ENCODE measurements at regions not wholly inside any gene's neighbourhood (a gene's known extent, or its start where the extent isn't known, plus 50 kb on each side); places are given as distances from the start of the nearest gene placed in this dataset.
"Not testable (repeated sequence)": the region's sequence is repeated elsewhere in the genome, so short reads cannot be mapped to it uniquely, and the experiment has no call there.

- in situ Hi-C loops (cut with MboI; ENCODE audit: low sequenced_read_pairs) = no loop called here
These were observed 310.1 kb upstream of the DIO3 start for GRCh38 chr14:101250948-101251811.

- in situ Hi-C loops (cut with MboI; ENCODE audit: low sequenced_read_pairs) = no loop called here
These were observed 309.4 kb upstream of the DIO3 start for GRCh38 chr14:101251812-101252442.

- in situ Hi-C loops (cut with MboI; ENCODE audit: low sequenced_read_pairs) = no loop called here
These were observed 308.7 kb upstream of the DIO3 start for GRCh38 chr14:101252443-101253214.

DNA sequence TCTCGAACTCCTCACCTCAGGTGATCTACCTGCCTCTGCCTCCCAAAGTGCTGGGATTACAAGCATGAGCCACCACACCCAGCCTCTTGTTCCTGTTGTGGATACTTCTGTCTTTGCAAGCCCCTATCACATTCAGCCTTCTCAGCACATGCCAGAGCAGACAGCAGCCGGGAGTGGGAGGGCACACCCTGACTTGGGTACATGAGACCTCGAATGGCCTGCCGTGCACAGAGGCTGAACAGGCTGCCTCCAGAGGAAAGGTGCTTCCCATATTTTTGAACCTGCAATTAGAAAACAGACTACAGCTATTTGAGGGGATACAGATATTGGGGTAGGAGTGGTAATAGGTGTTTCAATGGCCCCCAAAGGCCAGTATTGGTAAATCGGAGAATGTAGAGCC, 307.3 kb upstream of the DIO3 start:
- in situ Hi-C loops (cut with MboI; ENCODE audit: low sequenced_read_pairs) = no loop called here

DNA sequence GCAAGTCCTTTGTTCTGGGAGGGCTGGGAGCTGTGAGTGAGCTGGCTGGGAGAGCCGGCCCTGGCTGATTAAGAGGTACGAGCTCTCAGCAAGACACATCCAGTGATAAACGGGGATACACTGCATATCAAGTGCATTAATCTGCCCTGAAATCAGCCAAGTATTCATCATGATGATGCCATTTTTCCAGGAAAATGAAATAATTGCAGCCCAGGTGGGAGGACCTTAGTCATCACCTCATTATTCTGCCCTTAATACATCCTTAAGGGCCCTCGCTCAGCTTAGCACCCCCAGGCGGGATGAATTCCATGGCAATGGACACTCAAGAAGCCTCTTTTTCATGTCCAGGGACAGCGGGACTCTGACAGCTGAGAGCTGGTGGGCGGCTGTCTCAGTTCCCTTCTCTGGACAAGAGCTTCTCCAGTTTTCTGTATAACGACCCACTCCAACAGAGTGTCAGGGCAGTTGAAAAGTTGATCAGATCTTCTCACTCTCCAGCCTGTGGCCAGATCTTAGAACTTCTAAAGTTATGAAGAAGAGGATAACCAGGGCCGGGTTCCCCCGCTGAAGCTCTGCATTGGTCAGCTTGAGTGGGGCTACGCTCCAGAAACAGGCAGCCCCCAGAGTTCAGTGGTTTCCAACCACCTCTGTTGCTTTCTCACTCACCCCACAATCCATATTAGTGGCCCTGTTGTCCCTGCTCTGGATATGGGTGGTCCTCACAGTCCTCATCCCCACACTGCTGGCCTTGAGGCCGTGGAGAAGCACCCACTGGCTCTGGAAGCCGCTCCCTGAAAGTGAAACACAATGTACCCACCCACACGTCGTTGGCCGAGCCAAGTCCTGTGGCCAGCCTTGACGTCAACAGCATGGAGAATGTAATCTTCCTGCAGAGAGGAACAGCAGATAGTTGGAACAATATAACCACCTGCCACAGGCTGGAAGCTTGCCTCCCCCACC, 306.2 kb upstream of the DIO3 start:
- in situ Hi-C loops (cut with MboI; ENCODE audit: low sequenced_read_pairs) = no loop called here

DNA sequence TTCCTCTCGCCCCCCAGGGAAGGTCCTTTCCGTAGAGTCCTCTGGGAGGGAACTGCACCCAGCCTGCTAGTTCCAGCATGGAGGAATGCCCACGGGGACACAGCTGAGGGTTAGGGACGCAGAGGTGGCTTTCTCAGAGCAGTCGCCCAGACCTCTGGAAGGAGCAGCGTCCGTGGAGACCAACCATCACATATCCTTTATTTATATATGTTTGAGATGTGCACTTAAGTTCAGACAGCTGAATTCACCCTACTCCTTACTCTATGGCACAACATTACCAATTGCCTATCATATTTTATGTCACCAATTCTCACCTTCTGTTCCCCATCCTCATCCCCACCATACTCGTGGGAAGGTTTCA, 305.6 kb upstream of the DIO3 start:
- in situ Hi-C loops (cut with MboI; ENCODE audit: low sequenced_read_pairs) = no loop called here

GRCh38 chr14:101256266-101256665, 305.0 kb upstream of the DIO3 start:
- in situ Hi-C loops (cut with MboI; ENCODE audit: low sequenced_read_pairs) = no loop called here

GRCh38 chr14:101257551-101257950, 303.7 kb upstream of the DIO3 start:
- in situ Hi-C loops (cut with MboI; ENCODE audit: low sequenced_read_pairs) = no loop called here

DNA sequence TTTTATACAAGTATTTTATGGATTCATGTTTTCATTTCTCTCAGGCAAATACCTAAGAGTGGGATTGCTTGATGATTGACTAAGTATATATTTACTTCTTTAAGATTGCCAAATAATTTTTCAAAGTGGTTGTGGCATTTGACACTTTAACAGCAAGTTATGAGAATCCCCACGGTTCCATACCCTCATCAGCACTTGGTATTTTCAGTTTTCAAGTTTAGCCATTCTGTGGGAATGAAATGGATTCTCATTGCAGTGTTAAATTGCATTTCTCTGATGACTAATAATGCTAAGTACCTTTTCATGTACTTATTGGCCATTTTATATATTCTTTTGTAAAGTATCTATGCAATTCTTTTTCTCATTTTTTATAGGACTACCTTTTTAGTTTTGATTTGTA, 301.5 kb upstream of the DIO3 start:
- in situ Hi-C loops (cut with MboI; ENCODE audit: low sequenced_read_pairs) = no loop called here

DNA sequence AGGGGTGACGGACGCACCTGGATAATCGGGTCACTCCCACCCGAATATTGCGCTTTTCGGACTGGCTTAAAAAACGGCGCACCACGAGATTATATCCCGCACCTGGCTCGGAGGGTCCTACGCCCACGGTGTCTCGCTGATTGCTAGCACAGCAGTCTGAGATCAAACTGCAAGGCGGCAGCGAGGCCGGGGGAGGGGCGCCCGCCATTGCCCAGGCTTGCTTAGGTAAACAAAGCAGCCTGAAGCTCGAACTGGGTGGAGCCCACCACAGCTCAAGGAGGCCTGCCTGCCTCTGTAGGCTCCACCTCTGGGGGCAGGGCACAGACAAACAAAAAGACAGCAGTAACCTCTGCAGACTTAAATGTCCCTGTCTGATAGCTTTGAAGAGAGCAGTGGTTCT, 294.9 kb upstream of the DIO3 start:
- in situ Hi-C loops (cut with MboI; ENCODE audit: low sequenced_read_pairs) = not testable (repeated sequence)

GRCh38 chr14:101273091-101273490, 288.2 kb upstream of the DIO3 start:
- in situ Hi-C loops (cut with MboI; ENCODE audit: low sequenced_read_pairs) = no loop called here

DNA sequence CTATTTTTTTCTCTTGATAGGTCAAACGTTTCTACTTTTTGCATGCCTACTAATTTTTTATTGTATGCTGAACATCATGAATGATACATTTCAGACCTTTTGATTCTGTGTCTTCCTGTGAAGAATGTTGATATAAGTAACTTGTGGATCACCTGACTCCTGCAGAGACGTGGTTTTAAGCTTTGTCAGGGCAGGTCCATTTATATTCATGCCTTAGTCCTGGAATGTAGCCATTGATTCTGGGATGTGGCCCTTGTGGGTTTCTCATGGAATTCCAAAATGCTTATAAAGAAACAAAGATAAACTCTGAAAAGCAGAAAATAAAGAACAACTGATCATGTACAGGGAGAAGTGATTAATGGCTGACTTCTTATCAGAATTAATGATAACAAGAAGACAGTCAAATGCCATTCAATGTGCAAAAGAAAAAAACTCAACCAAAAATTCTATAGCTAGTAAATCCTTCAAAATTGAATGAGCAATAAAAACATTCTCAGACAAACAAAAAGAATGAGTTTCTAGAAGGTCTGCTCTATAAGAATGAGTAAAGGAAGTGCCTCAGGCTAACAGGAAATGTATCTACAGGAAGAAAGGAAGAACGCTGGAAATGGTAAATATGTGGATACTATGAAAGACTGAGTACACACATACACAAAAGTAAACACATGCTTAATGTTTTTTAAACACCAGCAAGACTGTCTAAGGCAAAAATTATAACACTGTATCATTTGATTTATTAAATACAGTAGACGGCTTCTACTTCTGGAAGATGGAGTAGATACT, 284.8 kb upstream of the DIO3 start:
- in situ Hi-C loops (cut with MboI; ENCODE audit: low sequenced_read_pairs) = no loop called here

- in situ Hi-C loops (cut with MboI; ENCODE audit: low sequenced_read_pairs) = no loop called here
These were observed 278.9 kb upstream of the DIO3 start for GRCh38 chr14:101282418-101282817.

DNA sequence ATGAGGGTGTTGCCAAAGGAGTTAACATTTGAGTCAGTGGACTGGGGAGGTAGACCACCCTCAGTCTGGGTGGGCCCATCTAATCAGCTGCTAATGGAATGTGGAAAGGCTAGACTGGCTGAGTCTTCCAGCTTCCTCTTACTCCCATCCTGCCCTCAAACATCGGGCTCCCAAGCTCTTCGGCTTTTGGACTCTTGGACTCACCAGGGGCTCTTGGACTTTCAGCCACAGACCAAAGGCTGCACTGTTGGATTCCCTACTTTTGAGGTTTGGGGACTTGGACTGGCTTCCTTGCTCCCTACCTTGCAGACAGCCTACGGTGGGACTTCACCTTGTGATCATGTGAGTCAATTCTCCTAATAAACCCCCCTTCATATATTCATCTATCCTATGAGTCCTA, 276.6 kb upstream of the DIO3 start:
- in situ Hi-C loops (cut with MboI; ENCODE audit: low sequenced_read_pairs) = no loop called here

GRCh38 chr14:101286271-101287018, 274.9 kb upstream of the DIO3 start:
- in situ Hi-C loops (cut with MboI; ENCODE audit: low sequenced_read_pairs) = no loop called here

- in situ Hi-C loops (cut with MboI; ENCODE audit: low sequenced_read_pairs) = no loop called here
These were observed 272.7 kb upstream of the DIO3 start for GRCh38 chr14:101288436-101289229.

DNA sequence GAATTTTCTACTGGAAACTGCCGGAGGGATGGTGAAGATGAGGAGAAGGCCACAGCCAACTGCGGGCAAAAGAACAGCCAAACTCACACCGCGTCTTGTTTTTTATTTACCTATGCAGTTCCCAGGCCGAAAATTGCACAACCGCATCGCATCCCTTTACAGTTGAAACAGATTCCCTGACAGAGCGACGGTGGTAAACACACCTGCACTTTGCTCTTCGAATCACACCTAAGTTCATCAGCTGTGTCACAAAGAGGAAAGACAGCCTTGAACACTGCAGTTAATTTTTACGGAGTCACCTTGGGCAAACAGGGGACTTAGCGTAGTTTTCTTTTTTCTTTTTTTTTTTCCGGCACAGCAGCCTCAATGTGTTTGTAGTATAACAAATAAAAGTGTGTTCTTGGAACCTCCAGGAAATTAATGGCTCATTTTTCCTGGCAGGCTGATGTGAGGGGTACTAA, 272.0 kb upstream of the DIO3 start:
- in situ Hi-C loops (cut with MboI; ENCODE audit: low sequenced_read_pairs) = no loop called here

DNA sequence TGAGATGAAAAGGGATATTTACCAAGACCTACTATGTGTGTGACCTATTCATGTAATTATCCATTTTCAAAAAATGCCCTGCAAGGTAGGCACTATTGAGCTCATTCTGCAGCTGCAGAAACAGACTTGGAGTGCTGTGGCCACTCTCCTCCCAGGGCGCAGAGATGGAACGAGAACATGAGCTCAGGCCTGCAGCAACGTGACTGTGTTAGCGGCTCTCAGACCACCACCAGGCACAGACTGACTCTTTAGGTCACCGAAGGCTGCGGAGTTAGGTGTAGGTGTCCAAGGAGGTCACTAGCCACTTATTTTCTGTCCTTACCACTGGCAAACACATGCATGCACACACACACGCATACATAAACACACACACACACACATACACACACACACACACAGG, 271.4 kb upstream of the DIO3 start:
- in situ Hi-C loops (cut with MboI; ENCODE audit: low sequenced_read_pairs) = no loop called here

Data from HL-60/S4 (cell line).